IMR-90 (cell line): ENCODE measurements at regions not wholly inside any gene's neighbourhood (a gene's known extent, or its start where the extent isn't known, plus 50 kb on each side); places are given as distances from the start of the nearest gene placed in this dataset.

Experiments used
- ATAC-seq: fragments of 200-7000 bp; cut with Tn5 transposase; 2 replicates; pipeline ENCODE4 v1.9.1; 2020; ENCODE audit warnings: low read depth, mild to moderate bottlenecking, moderate library complexity
- BruUV-seq: library from RNA; stranded (reverse); fragments of 400-500 nt; replicated peaks from 2 replicates; lab custom pipeline; 2021; lab: Mats Ljungman, UMichigan
- CTCF ChIA-PET: fragments of 300-600 bp; formaldehyde crosslinking; extraction: SDS; loops from one replicate; lab custom pipeline; 2021; ENCODE audit warnings: antibody characterized with exemption; lab: Yijun Ruan, JAX
- POLR2A ChIA-PET: fragments of 300-600 bp; sonication (Branson Sonifier 250); formaldehyde crosslinking; loops from one replicate; lab custom pipeline; 2022; ENCODE audit warnings: antibody characterized with exemption; ENCODE audit not compliant: unreplicated experiment; lab: Charles Lee
- DNase-seq: peaks from one replicate; pipeline ENCODE4 v3.0.0; 2013
- H2AFZ ChIP-seq: replicated peaks from 2 replicates; pipeline ENCODE3; 2013; ENCODE audit warnings: low read length, mild to moderate bottlenecking; ENCODE audit not compliant: poor library complexity
- H2AK5ac ChIP-seq: 2 replicates; pipeline ENCODE4 v1.6.1; 2013; ENCODE audit warnings: low read depth, low read length, inconsistent platforms
- H2AK9ac ChIP-seq: replicated peaks from 2 replicates; pipeline ENCODE3; 2013; ENCODE audit warnings: mild to moderate bottlenecking, low read depth, low read length, moderate library complexity; ENCODE audit not compliant: poor library complexity
- H2BK120ac ChIP-seq: 2 replicates; pipeline ENCODE4 v1.6.1; 2013; ENCODE audit warnings: low read depth, low read length, inconsistent platforms
- H2BK15ac ChIP-seq: 3 replicates; pipeline ENCODE4 v1.6.1; 2013; ENCODE audit warnings: low read depth, low read length, inconsistent platforms
- H2BK20ac ChIP-seq: 2 replicates; pipeline ENCODE4 v1.6.1; 2013; ENCODE audit warnings: low read depth, mild to moderate bottlenecking, inconsistent platforms, low read length, moderate library complexity
- H2BK5ac ChIP-seq: 2 replicates; pipeline ENCODE4 v1.6.1; 2013; ENCODE audit warnings: mild to moderate bottlenecking, low read depth, low read length, inconsistent platforms; ENCODE audit not compliant: poor library complexity, severe bottlenecking
- H3K14ac ChIP-seq: replicated peaks from 2 replicates; pipeline ENCODE4 v1.6.1; 2013; ENCODE audit warnings: low read depth, low read length, inconsistent platforms
- H3K18ac ChIP-seq: 2 replicates; pipeline ENCODE4 v1.6.1; 2013; ENCODE audit warnings: low read depth, low read length, control low read depth
- H3K23ac ChIP-seq: 2 replicates; pipeline ENCODE4 v1.6.1; 2013; ENCODE audit warnings: low read depth, low read length, inconsistent platforms
- H3K27ac ChIP-seq: 2 replicates; pipeline ENCODE4 v1.5.1; 2013; ENCODE audit warnings: mild to moderate bottlenecking, control low read depth, low read length; ENCODE audit not compliant: insufficient read depth
- H3K27me3 ChIP-seq: 2 replicates; pipeline ENCODE4 v1.6.1; 2013; ENCODE audit warnings: low read length; ENCODE audit not compliant: control insufficient read depth, insufficient read depth
- H3K36me3 ChIP-seq: 2 replicates; pipeline ENCODE4 v1.6.1; 2013; ENCODE audit warnings: low read length, mixed read lengths; ENCODE audit not compliant: control insufficient read depth, insufficient read depth
- H3K4ac ChIP-seq: 2 replicates; pipeline ENCODE4 v1.6.1; 2013; ENCODE audit warnings: low read depth, low read length, inconsistent platforms
- H3K4me1 ChIP-seq: 2 replicates; pipeline ENCODE4 v1.6.1; 2013; ENCODE audit warnings: low read length, mixed read lengths; ENCODE audit not compliant: control insufficient read depth, insufficient read depth
- H3K4me2 ChIP-seq: 2 replicates; pipeline ENCODE4 v1.6.1; 2013; ENCODE audit warnings: low read depth, mild to moderate bottlenecking, control low read depth, low read length, moderate library complexity
- H3K4me3 ChIP-seq: 2 replicates; pipeline ENCODE4 v1.5.1; 2013; ENCODE audit warnings: low read depth, mild to moderate bottlenecking, control low read depth, low read length, moderate library complexity; ENCODE audit not compliant: insufficient read depth
- H3K56ac ChIP-seq: 2 replicates; pipeline ENCODE4 v1.6.1; 2013; ENCODE audit warnings: low read length, inconsistent platforms; ENCODE audit not compliant: insufficient read depth; ENCODE audit errors: extremely low read depth
- H3K79me1 ChIP-seq, 2 experiments: 2 replicates each; pipeline ENCODE4 v1.6.1; 2013; ENCODE audit warnings: low read length in 2 of 2, inconsistent platforms in 1 of 2, low read depth in 1 of 2
- H3K9ac ChIP-seq: 2 replicates; pipeline ENCODE4 v1.6.1; 2013; ENCODE audit warnings: low read depth, low read length, control low read depth
- H3K9me1 ChIP-seq: 2 replicates; pipeline ENCODE4 v1.6.1; 2013; ENCODE audit warnings: low read length, inconsistent platforms; ENCODE audit not compliant: insufficient read depth
- H3K9me3 ChIP-seq: 2 replicates; pipeline ENCODE4 v1.6.1; 2013; ENCODE audit warnings: low read length; ENCODE audit not compliant: control insufficient read depth, insufficient read depth
- H4K20me1 ChIP-seq: 2 replicates; pipeline ENCODE4 v1.6.1; 2013; ENCODE audit warnings: low read length, inconsistent platforms; ENCODE audit not compliant: insufficient read depth
- H4K5ac ChIP-seq: 2 replicates; pipeline ENCODE4 v1.6.1; 2013; ENCODE audit warnings: mild to moderate bottlenecking, low read depth, low read length, control low read depth
- H4K8ac ChIP-seq, 2 experiments: 2 replicates each; pipeline ENCODE4 v1.6.1; 2013; ENCODE audit warnings: low read depth in 2 of 2, low read length in 2 of 2, control low read depth in 1 of 2, inconsistent platforms in 1 of 2
- H4K91ac ChIP-seq: 2 replicates; pipeline ENCODE4 v1.6.1; 2013; ENCODE audit warnings: low read depth, low read length, inconsistent platforms; ENCODE audit not compliant: insufficient read depth
- MAZ ChIP-seq: IDR thresholded peaks from 2 replicates; pipeline ENCODE4 v1.6.1; 2012; ENCODE audit warnings: low read depth, mild to moderate bottlenecking, low read length, improper control_type of control experiment, moderate library complexity, borderline replicate concordance
- RCOR1 ChIP-seq: IDR thresholded peaks from 2 replicates; pipeline ENCODE4 v1.6.1; 2012; ENCODE audit warnings: mild to moderate bottlenecking, low read length, improper control_type of control experiment; ENCODE audit not compliant: insufficient replicate concordance
- WGBS, 2 experiments: methylation state at CpG; one replicate each; pipeline versions ENCODE4 v1.1.5 to v1.1.7; 2013; ENCODE audit warnings: missing lambda C conversion rate in 2 of 2; ENCODE audit not compliant: insufficient read length in 1 of 2; ENCODE audit errors: extremely low coverage in 2 of 2; 5-methylcytosine and 5-hydroxymethylcytosine counted together
- dilution Hi-C: fragments of 300-500 bp; cut with HindIII; formaldehyde crosslinking; loops from one replicate; pipeline ENCODE4 v1.14.3; 2018; ENCODE audit warnings: low sequenced_read_pairs; ENCODE audit not compliant: unreplicated experiment
- in situ Hi-C: fragments of 300-500 bp; cut with MboI; formaldehyde crosslinking; loops from 3 replicates; pipeline ENCODE4 v1.14.3; 2019; ENCODE audit warnings: low sequenced_read_pairs, inconsistent platforms, mixed read lengths
- intact Hi-C: fragments of 100-400 bp; cut with micrococcal nuclease; formaldehyde crosslinking; loops from 2 replicates; pipeline ENCODE4 v1.10.0; 2022
- TF ChIP-seq, protein P1 (sequence below): fragments of 150-350 bp; IDR thresholded peaks from 2 replicates; pipeline ENCODE4 v1.6.1; 2017; ENCODE audit warnings: mild to moderate bottlenecking, antibody characterized with exemption, low read length, low read depth

DNA sequence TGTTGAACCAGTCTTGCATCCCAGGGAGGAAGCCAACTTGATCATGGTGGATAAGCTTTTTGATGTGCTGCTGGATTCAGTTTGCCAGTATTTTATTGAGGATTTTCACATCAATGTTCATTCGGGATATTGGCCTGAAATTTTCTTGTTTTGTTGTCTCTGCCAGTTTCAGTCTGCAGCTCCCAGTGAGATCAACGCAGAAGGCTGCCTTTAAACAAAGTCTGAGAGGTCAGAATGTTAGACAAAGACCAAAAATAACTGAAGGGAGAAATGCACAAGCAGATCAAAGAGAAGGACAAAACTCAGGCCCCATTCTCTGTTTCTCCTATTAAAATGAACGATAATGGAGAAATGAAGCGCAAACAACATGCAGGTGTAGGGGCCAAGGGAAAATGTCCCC, 170.4 kb downstream of the NHLRC3 start:
- TF ChIP-seq, protein P1, sequence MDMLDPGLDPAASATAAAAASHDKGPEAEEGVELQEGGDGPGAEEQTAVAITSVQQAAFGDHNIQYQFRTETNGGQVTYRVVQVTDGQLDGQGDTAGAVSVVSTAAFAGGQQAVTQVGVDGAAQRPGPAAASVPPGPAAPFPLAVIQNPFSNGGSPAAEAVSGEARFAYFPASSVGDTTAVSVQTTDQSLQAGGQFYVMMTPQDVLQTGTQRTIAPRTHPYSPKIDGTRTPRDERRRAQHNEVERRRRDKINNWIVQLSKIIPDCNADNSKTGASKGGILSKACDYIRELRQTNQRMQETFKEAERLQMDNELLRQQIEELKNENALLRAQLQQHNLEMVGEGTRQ = no peak
- no peak for TF ChIP-seq RCOR1
- no peak for TF ChIP-seq MAZ
- Histone ChIP-seq H2AK9ac (no peak overlapping the region), H3K18ac (no peak overlapping the region), H2BK15ac (no peak overlapping the region), H3K9ac (no peak overlapping the region), H4K20me1 (no peaks in the 10 kb centered on the region), H3K27me3 (no peaks in the 10 kb centered on the region), H2BK20ac (no peak overlapping the region), H3K9me3 (no peaks in the 10 kb centered on the region), H2BK5ac (no peak overlapping the region), H2BK120ac (no peak overlapping the region), H3K56ac (no peak overlapping the region), H4K91ac (no peak overlapping the region), H3K36me3 (no peaks in the 10 kb centered on the region), H4K8ac (no peak overlapping the region), H3K23ac (no peak overlapping the region), H3K4me3 (no peak overlapping the region), H3K4me1 (no peaks in the 10 kb centered on the region), H4K5ac (no peak overlapping the region), H3K9me1 (no peaks in the 10 kb centered on the region), H3K79me1 (no peaks in the 10 kb centered on the region), H3K14ac (no peak overlapping the region), H2AK5ac (no peak overlapping the region), H3K27ac (no peak overlapping the region), H3K4me2 (no peak overlapping the region), H3K4ac (no peak overlapping the region), H2AFZ (no peak overlapping the region)
- DNase-seq = no peak
- POLR2A ChIA-PET = no interaction called here
- 17% methylated on average over 1 of the region's 4 CpGs; no CpG with 5 or more reads in 1 of the 2 experiments for WGBS, 2 experiments
- no TSS peak for BruUV-seq
- no peak for ATAC-seq
- dilution Hi-C loops = no loop called here
- in situ Hi-C loops = no loop called here
- intact Hi-C loops = no loop called here
- CTCF ChIA-PET = no interaction called here
